OCI-LY7 (cell line): ENCODE measurements at regions not wholly inside any gene's neighbourhood (a gene's known extent, or its start where the extent isn't known, plus 50 kb on each side); places are given as distances from the start of the nearest gene placed in this dataset.

Experiments used
- BruUV-seq: library from RNA; stranded (reverse); fragments of 400-500 nt; replicated peaks from 2 replicates; lab custom pipeline; 2021; lab: Mats Ljungman, UMichigan
- CTCF ChIA-PET: fragments of 300-600 bp; sonication (Branson Sonifier 250); formaldehyde crosslinking; loops from one replicate; lab custom pipeline; 2022; ENCODE audit warnings: antibody characterized with exemption; ENCODE audit not compliant: unreplicated experiment; lab: Charles Lee
- POLR2A ChIA-PET: fragments of 300-600 bp; sonication (Branson Sonifier 250); formaldehyde crosslinking; loops from one replicate; lab custom pipeline; 2022; ENCODE audit warnings: antibody characterized with exemption; lab: Charles Lee
- DNase-seq: peaks from one replicate; pipeline ENCODE4 v3.0.0-alpha.2; 2015; ENCODE audit warnings: low spot score
- H2AFZ ChIP-seq: fragments of 200-600 bp; sonication (generic), shearing (Covaris generic); 2 replicates; pipeline ENCODE4 v1.6.1; 2014; ENCODE audit warnings: mild to moderate bottlenecking, antibody characterized with exemption, low read length, moderate library complexity
- H3K27ac ChIP-seq: fragments of 200-600 bp; sonication (generic); 2 replicates; pipeline ENCODE4 v1.5.1; 2014; ENCODE audit warnings: mixed run types, low read depth, mild to moderate bottlenecking, moderate library complexity, low read length, inconsistent platforms; ENCODE audit not compliant: poor library complexity, severe bottlenecking
- H3K36me3 ChIP-seq: fragments of 200-600 bp; sonication (generic); 2 replicates; pipeline ENCODE4 v1.6.1; 2014; ENCODE audit warnings: mild to moderate bottlenecking, antibody characterized with exemption, low read length, moderate library complexity, mixed read lengths; ENCODE audit not compliant: insufficient read depth
- H3K4me1 ChIP-seq: fragments of 200-600 bp; sonication (generic); 2 replicates; pipeline ENCODE4 v1.5.1; 2014; ENCODE audit warnings: mild to moderate bottlenecking, low read length; ENCODE audit not compliant: insufficient read depth, poor library complexity, severe bottlenecking
- H3K4me2 ChIP-seq: fragments of 200-600 bp; sonication (generic); 2 replicates; pipeline ENCODE4 v1.6.1; 2014; ENCODE audit warnings: mild to moderate bottlenecking, low read length
- H3K4me3 ChIP-seq: fragments of 200-600 bp; sonication (generic); 2 replicates; pipeline ENCODE4 v1.5.1; 2014; ENCODE audit warnings: mild to moderate bottlenecking, low read depth, low read length; ENCODE audit not compliant: poor library complexity, severe bottlenecking
- H3K79me2 ChIP-seq: fragments of 200-600 bp; sonication (generic); 2 replicates; pipeline ENCODE4 v1.6.1; 2016; ENCODE audit warnings: low read depth, mild to moderate bottlenecking, low read length, moderate library complexity, mixed read lengths; ENCODE audit not compliant: insufficient read depth
- H3K9me2 ChIP-seq: fragments of 200-600 bp; sonication (generic); 2 replicates; pipeline ENCODE4 v1.6.1; 2016; ENCODE audit warnings: mild to moderate bottlenecking, low read length, mixed read lengths; ENCODE audit not compliant: insufficient read depth
- H3K9me3 ChIP-seq: fragments of 200-600 bp; sonication (generic); 2 replicates; pipeline ENCODE4 v1.6.1; 2014; ENCODE audit warnings: mild to moderate bottlenecking, mixed run types, low read length, mixed read lengths
- H4K20me1 ChIP-seq: fragments of 200-600 bp; sonication (generic); 2 replicates; pipeline ENCODE4 v1.6.1; 2014; ENCODE audit warnings: mild to moderate bottlenecking, antibody characterized with exemption, low read length, moderate library complexity, mixed read lengths; ENCODE audit not compliant: insufficient read depth
- EZH2phosphoT487 ChIP-seq: fragments of 200-600 bp; sonication (generic); IDR thresholded peaks from 2 replicates; pipeline ENCODE4 v1.6.1; 2018; ENCODE audit warnings: low read depth, borderline replicate concordance, mild to moderate bottlenecking, mixed run types, antibody characterized with exemption, low read length, moderate library complexity, mixed read lengths
- intact Hi-C: fragments of 100-400 bp; cut with micrococcal nuclease; formaldehyde crosslinking; loops from one replicate; pipeline ENCODE4 v1.10.0; 2022; ENCODE audit not compliant: unreplicated experiment
- TF ChIP-seq, protein P1 (sequence below): fragments of 200-600 bp; sonication (generic); conservative IDR thresholded peaks from 2 replicates; pipeline ENCODE4 v1.5.1; 2014; ENCODE audit warnings: mild to moderate bottlenecking, antibody characterized with exemption, low read length, moderate library complexity, mixed read lengths

GRCh38 chr3:107034142-107034541, 343.1 kb upstream of the CCDC54 start:
- Histone ChIP-seq H3K4me3 (no peak overlapping the region), H3K9me3 (no peaks in the 10 kb centered on the region), H3K9me2 (no peaks in the 10 kb centered on the region), H3K79me2 (no peaks in the 10 kb centered on the region), H2AFZ (no peak overlapping the region), H3K36me3 (no peaks in the 10 kb centered on the region), H3K4me2 (no peak overlapping the region), H3K27ac (no peak overlapping the region), H3K4me1 (no peaks in the 10 kb centered on the region), H4K20me1 (no peaks in the 10 kb centered on the region)
- ChIA-PET CTCF (no interaction called here), POLR2A (interaction anchor here (0.9 kb wide), 1 partner anchor 14 kb away, joined by 3 read pairs; no protein-coding TSS in a partner anchor)
- intact Hi-C loops: no loop called here
- TF ChIP-seq, protein P1, sequence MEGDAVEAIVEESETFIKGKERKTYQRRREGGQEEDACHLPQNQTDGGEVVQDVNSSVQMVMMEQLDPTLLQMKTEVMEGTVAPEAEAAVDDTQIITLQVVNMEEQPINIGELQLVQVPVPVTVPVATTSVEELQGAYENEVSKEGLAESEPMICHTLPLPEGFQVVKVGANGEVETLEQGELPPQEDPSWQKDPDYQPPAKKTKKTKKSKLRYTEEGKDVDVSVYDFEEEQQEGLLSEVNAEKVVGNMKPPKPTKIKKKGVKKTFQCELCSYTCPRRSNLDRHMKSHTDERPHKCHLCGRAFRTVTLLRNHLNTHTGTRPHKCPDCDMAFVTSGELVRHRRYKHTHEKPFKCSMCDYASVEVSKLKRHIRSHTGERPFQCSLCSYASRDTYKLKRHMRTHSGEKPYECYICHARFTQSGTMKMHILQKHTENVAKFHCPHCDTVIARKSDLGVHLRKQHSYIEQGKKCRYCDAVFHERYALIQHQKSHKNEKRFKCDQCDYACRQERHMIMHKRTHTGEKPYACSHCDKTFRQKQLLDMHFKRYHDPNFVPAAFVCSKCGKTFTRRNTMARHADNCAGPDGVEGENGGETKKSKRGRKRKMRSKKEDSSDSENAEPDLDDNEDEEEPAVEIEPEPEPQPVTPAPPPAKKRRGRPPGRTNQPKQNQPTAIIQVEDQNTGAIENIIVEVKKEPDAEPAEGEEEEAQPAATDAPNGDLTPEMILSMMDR: no peak
- TF ChIP-seq EZH2phosphoT487: no peak
- BruUV-seq: no TSS peak
- no peak for DNase-seq

DNA sequence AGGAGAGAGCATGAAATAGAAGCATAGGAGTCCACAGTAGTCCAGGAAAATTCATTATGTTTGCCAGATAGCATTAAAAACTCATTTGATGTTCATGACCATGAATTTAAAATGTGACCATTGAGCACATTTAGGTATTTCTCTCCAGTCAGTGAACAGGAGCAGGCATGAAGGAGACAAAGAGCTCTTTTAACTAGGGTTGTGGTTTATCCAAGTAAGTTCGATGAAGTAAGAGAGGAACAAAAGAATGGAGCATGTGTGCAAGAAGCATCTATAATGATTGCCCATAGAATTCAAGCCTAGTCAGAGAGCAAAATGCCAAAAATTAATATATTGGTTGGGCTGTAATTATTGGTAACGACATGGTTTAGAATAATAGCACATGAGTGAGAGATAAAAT, 342.1 kb upstream of the CCDC54 start:
- TF ChIP-seq EZH2phosphoT487: no peak
- TF ChIP-seq, protein P1: no peak
- POLR2A ChIA-PET: no interaction called here
- H4K20me1 ChIP-seq: no peaks in the 10 kb centered on the region

DNA sequence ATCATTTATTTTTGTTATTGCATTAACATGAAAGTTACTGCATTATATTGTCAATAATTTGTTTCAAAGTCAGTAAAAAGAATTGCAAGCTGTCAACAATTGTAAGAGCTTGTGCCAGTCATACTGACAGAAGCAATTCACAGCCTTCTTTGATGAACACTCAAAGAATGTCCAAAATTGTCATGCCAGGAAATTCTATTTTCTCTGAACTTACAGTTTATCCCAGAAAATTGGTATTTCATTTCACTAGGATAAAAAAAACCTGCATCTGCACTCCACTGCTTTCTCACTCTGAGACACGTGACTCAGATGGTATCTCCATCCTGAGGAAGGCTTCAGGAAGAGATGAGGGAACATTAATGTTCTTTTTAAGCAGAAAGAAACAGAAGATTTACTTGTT, 332.6 kb upstream of the CCDC54 start:
- intact Hi-C loops: no loop called here
- TF ChIP-seq, protein P1: no peak
- no peak for TF ChIP-seq EZH2phosphoT487
- no peak overlapping the region for H3K4me2 ChIP-seq
- H3K27ac ChIP-seq: no peak overlapping the region
- H3K9me3 ChIP-seq: no peaks in the 10 kb centered on the region
- H4K20me1 ChIP-seq: no peaks in the 10 kb centered on the region
- no peak for DNase-seq
- POLR2A ChIA-PET: no interaction called here
- BruUV-seq: no TSS peak
- H3K36me3 ChIP-seq: no peaks in the 10 kb centered on the region
- no peak overlapping the region for H2AFZ ChIP-seq
- H3K4me3 ChIP-seq: no peak overlapping the region
- H3K9me2 ChIP-seq: no peaks in the 10 kb centered on the region
- CTCF ChIA-PET: no interaction called here
- H3K4me1 ChIP-seq: no peaks in the 10 kb centered on the region
- H3K79me2 ChIP-seq: no peaks in the 10 kb centered on the region

More for the DNA sequence above, 342.1 kb upstream of the CCDC54 start:
- CTCF ChIA-PET: no interaction called here
- Histone ChIP-seq H3K27ac (no peak overlapping the region), H3K4me1 (no peaks in the 10 kb centered on the region), H3K9me2 (no peaks in the 10 kb centered on the region), H3K9me3 (no peaks in the 10 kb centered on the region), H3K4me3 (no peak overlapping the region), H3K79me2 (no peaks in the 10 kb centered on the region), H3K4me2 (no peak overlapping the region), H2AFZ (no peak overlapping the region), H3K36me3 (no peaks in the 10 kb centered on the region)
- DNase-seq: no peak
- no TSS peak for BruUV-seq
- intact Hi-C loops: no loop called here
